GM10266 (cell line): ENCODE measurements at regions not wholly inside any gene's neighbourhood (a gene's known extent, or its start where the extent isn't known, plus 50 kb on each side); places are given as distances from the start of the nearest gene placed in this dataset.

ENCODE experiments used
- DNase-seq: peaks from one replicate; pipeline ENCODE4 v3.0.0; 2012; ENCODE audit errors: extremely low spot score
- TF ChIP-seq, protein P1 (sequence below): IDR thresholded peaks from 2 replicates; pipeline ENCODE4 v1.5.1; 2012; ENCODE audit warnings: mild to moderate bottlenecking, low read depth; ENCODE audit not compliant: control insufficient read depth, insufficient read depth; ENCODE audit errors: missing control alignments

DNA sequence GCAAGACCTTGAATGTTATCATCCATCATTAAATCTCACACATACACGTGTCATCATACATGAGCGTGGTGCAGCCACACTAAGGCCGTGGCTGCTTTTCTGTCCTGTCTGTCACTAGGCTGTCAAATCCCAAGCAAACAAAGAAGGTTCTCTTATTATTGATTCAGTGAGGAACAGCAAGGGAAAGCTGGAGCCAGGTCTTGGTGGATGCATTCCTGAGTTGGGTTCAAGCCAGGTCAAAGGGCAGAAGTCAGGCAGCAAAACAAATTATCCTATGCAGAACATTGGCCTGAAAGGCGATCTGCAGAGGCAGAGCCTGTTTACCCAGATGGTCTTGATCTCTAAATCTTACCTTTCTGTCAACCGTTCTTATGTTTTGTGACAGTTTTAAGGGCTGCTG, 252.3 kb downstream of the NEDD1 start:
- DNase-seq: no peak
- TF ChIP-seq, protein P1, sequence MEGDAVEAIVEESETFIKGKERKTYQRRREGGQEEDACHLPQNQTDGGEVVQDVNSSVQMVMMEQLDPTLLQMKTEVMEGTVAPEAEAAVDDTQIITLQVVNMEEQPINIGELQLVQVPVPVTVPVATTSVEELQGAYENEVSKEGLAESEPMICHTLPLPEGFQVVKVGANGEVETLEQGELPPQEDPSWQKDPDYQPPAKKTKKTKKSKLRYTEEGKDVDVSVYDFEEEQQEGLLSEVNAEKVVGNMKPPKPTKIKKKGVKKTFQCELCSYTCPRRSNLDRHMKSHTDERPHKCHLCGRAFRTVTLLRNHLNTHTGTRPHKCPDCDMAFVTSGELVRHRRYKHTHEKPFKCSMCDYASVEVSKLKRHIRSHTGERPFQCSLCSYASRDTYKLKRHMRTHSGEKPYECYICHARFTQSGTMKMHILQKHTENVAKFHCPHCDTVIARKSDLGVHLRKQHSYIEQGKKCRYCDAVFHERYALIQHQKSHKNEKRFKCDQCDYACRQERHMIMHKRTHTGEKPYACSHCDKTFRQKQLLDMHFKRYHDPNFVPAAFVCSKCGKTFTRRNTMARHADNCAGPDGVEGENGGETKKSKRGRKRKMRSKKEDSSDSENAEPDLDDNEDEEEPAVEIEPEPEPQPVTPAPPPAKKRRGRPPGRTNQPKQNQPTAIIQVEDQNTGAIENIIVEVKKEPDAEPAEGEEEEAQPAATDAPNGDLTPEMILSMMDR: no peak

DNA sequence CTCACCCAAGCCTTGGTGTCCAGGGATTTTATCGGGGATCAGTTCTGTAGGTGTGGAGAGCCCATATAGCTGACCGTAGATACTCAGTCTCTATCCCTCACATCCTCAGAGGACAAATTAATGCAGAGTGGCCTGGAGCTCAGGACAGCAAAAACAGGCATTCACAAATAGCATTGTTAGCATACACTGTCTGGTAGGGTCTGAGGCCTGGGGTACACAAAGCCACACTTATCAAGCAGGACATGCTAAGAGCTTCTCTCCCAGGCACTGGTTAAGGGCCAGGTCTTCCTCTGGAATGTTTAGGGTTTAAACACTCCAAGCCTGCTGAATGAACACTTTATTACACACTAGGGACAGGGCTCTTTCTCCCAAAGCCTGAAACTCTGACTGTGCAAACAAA, 253.2 kb downstream of the NEDD1 start:
- TF ChIP-seq, protein P1: no peak
- DNase-seq: no peak

DNA sequence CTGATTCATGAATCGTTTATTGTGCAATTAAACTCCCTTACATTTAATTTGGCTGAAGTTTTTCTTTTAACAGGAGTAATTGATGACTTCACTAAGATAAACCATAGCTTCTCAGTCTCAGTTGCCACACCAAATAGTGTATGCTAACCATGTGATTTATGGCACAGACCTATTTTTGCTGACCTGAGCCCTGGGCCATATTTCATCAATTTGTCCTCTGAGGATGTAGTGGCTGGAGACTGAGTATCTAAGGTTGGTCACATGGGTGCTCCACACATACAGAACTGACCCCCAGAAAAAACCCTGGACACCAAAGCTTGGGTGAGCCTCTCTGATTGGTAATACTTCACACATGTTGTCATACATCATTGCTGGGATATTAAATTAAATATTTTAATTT, 255.1 kb downstream of the NEDD1 start:
- TF ChIP-seq, protein P1: no peak
- DNase-seq: no peak

DNA sequence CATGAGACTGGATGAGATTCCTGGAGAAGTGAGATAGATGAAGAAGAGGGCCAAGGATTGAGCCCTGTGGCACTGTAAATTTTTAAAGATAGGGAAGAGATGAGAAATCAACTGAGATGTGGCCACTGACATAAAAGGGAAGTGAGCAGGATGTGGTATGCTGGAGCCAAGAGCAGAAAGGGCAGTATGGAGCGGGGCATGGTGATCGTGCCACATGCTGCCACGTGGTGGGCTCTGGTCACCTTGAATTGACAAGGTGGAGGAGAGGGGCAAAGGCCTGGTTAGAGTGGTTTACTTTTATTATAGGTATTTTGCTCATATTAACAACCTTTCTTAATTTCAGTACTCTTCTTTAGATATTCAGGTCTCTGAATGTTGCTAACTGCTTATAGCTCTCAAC, 257.9 kb downstream of the NEDD1 start:
- TF ChIP-seq, protein P1: no peak
- no peak for DNase-seq

DNA sequence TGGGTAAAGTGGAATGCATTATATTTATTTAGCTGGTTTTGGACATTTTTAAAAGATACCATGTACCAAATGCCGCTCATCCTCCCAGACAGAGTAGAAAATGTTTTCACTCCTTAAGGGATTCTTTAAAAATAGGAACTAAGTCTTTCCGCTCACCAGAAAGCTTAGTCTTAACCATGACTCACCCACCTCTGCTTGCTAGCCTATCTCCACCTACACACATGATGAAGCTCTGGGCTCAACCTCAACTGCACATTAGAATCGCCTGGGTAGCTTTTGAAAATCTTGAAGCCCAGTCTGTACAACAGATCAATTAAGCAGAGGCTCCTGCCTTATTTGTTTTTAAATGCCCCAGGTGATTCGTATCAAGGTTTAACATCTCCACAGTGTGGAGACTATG, 260.5 kb downstream of the NEDD1 start:
- TF ChIP-seq, protein P1: no peak
- DNase-seq: no peak

DNA sequence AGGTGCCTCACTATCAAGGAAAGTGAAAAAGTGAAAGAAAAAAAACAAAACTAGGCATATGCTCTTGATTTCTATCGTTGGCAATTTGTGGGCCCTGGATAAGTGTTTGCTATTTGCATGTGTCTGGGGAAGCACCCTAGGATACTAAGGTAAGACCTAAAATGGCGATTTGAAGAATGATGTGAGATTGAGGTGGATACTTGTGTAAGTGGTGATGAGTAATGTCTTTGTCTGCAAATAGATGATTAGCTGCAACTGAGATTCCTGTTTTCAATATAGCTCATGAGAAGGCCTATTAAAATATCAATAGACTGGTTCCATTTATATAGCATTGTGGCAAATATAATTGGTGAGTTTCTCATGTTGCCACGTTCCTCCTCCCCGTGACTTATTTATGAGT, 261.7 kb downstream of the NEDD1 start:
- no peak for DNase-seq
- TF ChIP-seq, protein P1: no peak

DNA sequence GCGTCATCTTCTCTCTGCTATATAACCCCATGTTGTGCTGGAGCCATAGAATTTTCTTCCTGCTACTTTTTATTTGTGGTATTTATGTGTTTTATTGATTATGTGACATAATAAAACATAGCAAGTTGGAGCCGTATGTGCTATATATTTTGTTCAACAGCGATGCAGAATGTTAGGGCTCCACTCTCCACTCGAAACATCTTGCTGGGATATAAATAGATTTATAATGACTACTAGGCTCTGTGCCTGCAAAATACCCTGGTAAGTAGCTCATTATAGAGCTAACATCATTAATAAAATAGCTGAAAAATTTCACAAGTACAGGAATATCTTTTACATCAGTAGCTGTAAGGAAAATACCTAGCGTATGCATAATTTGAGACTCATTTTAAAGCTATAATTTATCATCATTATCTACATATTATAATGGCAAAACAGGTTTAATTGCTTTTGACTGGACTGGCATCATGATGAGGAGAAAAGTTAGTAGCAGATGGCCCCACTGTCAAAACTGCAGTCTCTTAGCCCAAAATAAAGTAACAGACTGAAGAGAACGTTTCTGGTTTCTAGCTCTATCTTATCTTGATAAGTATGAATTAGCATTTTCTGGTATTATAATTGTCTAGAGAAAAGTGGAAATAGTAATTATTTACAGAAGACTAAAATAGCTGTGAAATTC, 263.0 kb downstream of the NEDD1 start:
- DNase-seq: no peak
- TF ChIP-seq, protein P1: no peak
